H1 (cell line): ENCODE measurements at regions not wholly inside any gene's neighbourhood (a gene's known extent, or its start where the extent isn't known, plus 50 kb on each side); places are given as distances from the start of the nearest gene placed in this dataset.

Experiments used
- CTCF ChIA-PET: fragments of 300-600 bp; sonication (Branson Sonifier 250); formaldehyde crosslinking; loops from one replicate; lab custom pipeline; 2021; ENCODE audit not compliant: partially characterized antibody; lab: Charles Lee
- POLR2A ChIA-PET: fragments of 300-600 bp; sonication (Branson Sonifier 250); formaldehyde crosslinking; loops from one replicate; lab custom pipeline; 2021; ENCODE audit warnings: inconsistent platforms; ENCODE audit not compliant: partially characterized antibody; lab: Charles Lee
- DNase-seq, 2 experiments: peaks; one replicate each; pipeline versions ENCODE4 v3.0.0 to v3.0.0-alpha.2; 2010 to 2022; ENCODE audit warnings: low spot score in 2 of 2, low read depth in 1 of 2, mixed read lengths in 1 of 2
- FAIRE-seq: peaks from 2 replicates; lab custom pipeline; 2011; peaks lifted over from hg19 to GRCh38; lab: Jason Lieb, UNC
- H2AFZ ChIP-seq: 2 replicates; pipeline ENCODE4 v1.8.1; 2012; ENCODE audit warnings: low read length, inconsistent platforms
- H2AK5ac ChIP-seq: 2 replicates; pipeline ENCODE4 v1.6.1; 2013; ENCODE audit warnings: low read depth, low read length
- H2BK120ac ChIP-seq: replicated peaks from 2 replicates; pipeline ENCODE3; 2013; ENCODE audit warnings: low read depth, low read length, inconsistent platforms
- H2BK12ac ChIP-seq: 2 replicates; pipeline ENCODE4 v1.6.1; 2013; ENCODE audit warnings: low read depth, low read length
- H2BK15ac ChIP-seq: 2 replicates; pipeline ENCODE4 v1.6.1; 2013; ENCODE audit warnings: low read length
- H2BK20ac ChIP-seq: 2 replicates; pipeline ENCODE4 v1.6.1; 2013; ENCODE audit warnings: low read length
- H2BK5ac ChIP-seq: 2 replicates; pipeline ENCODE4 v1.6.1; 2013; ENCODE audit warnings: low read depth, low read length
- H3K14ac ChIP-seq: 2 replicates; pipeline ENCODE4 v1.6.1; 2013; ENCODE audit warnings: inconsistent platforms; ENCODE audit not compliant: insufficient read length
- H3K18ac ChIP-seq: 2 replicates; pipeline ENCODE4 v1.6.1; 2013; ENCODE audit warnings: low read length; ENCODE audit errors: extremely low read depth
- H3K23ac ChIP-seq: 2 replicates; pipeline ENCODE4 v1.6.1; 2013; ENCODE audit warnings: inconsistent platforms; ENCODE audit not compliant: insufficient read length
- H3K23me2 ChIP-seq: 2 replicates; pipeline ENCODE4 v1.6.1; 2013; ENCODE audit warnings: low read depth, low read length
- H3K27ac ChIP-seq: 2 replicates; pipeline ENCODE4 v1.6.1; 2011; ENCODE audit warnings: low read depth, low read length, inconsistent platforms
- H3K27me3 ChIP-seq, 4 experiments: replicated peaks in 1 of 4; 1 replicate in 1 of 4; 2 replicates in 3 of 4; pipeline versions ENCODE4 v1.6.1 to v1.8.1; 2011 to 2013; ENCODE audit warnings: low read length in 3 of 4, mild to moderate bottlenecking in 3 of 4, inconsistent platforms in 2 of 4, mixed read lengths in 2 of 4, moderate library complexity in 1 of 4; ENCODE audit not compliant: control insufficient read depth in 3 of 4, insufficient read depth in 3 of 4; ENCODE audit errors: extremely low read depth in 1 of 4
- H3K36me3 ChIP-seq, 4 experiments: 2 replicates each; pipeline versions ENCODE4 v1.6.1 to v1.8.1; 2011 to 2013; ENCODE audit warnings: mild to moderate bottlenecking in 4 of 4, low read length in 3 of 4, moderate library complexity in 2 of 4, control low read depth in 1 of 4, inconsistent platforms in 1 of 4; ENCODE audit not compliant: insufficient read depth in 4 of 4, control insufficient read depth in 2 of 4
- H3K4ac ChIP-seq: replicated peaks from 2 replicates; pipeline ENCODE3; 2013; ENCODE audit warnings: low read length, low read depth, mixed read lengths, inconsistent platforms; ENCODE audit not compliant: insufficient read length
- H3K4me1 ChIP-seq, 4 experiments: replicated peaks in 1 of 4; 1 replicate in 1 of 4; 2 replicates in 3 of 4; pipeline versions ENCODE4 v1.6.1 to v1.8.1; 2011 to 2013; ENCODE audit warnings: low read length in 3 of 4, inconsistent platforms in 2 of 4, mixed read lengths in 1 of 4; ENCODE audit not compliant: insufficient read depth in 4 of 4, control insufficient read depth in 3 of 4
- H3K4me2 ChIP-seq, 2 experiments: 2 replicates each; pipeline versions ENCODE4 v1.6.1 to v1.8.1; 2011 to 2013; ENCODE audit warnings: low read depth in 2 of 2, low read length in 2 of 2, control low read depth in 1 of 2, inconsistent platforms in 1 of 2, mild to moderate bottlenecking in 1 of 2; ENCODE audit not compliant: insufficient read depth in 1 of 2
- H3K4me3 ChIP-seq, 4 experiments: fragments of 200-600, 300-600 bp in 1 of 4; sonication (generic), shearing (Covaris generic), sonication (Bioruptor Twin) in 1 of 4; 2 replicates each; pipeline versions ENCODE4 v1.5.1 to v1.8.1; 2011 to 2016; ENCODE audit warnings: low read length in 4 of 4, low read depth in 3 of 4, control low read depth in 2 of 4, inconsistent platforms in 2 of 4, mild to moderate bottlenecking in 2 of 4, mixed read lengths in 1 of 4, moderate library complexity in 1 of 4; ENCODE audit not compliant: insufficient read depth in 2 of 4; ENCODE audit errors: extremely low read depth in 1 of 4
- H3K56ac ChIP-seq: replicated peaks from 2 replicates; pipeline ENCODE3; 2013; ENCODE audit warnings: low read depth, mild to moderate bottlenecking, mixed read lengths, low read length, inconsistent platforms; ENCODE audit not compliant: insufficient read length
- H3K79me1 ChIP-seq: 2 replicates; pipeline ENCODE4 v1.6.1; 2013; ENCODE audit warnings: low read depth, low read length, control low read depth
- H3K79me2 ChIP-seq, 2 experiments: 2 replicates each; pipeline versions ENCODE4 v1.6.1 to v1.8.1; 2012 to 2013; ENCODE audit warnings: low read length in 2 of 2, mild to moderate bottlenecking in 2 of 2, inconsistent platforms in 1 of 2; ENCODE audit not compliant: insufficient read depth in 2 of 2, control insufficient read depth in 1 of 2
- H3K9ac ChIP-seq, 4 experiments: replicated peaks in 1 of 4; 1 replicate in 1 of 4; 2 replicates in 3 of 4; pipeline versions ENCODE4 v1.6.1 to v1.8.1; 2011 to 2013; ENCODE audit warnings: low read depth in 3 of 4, low read length in 3 of 4, control low read depth in 2 of 4, mild to moderate bottlenecking in 2 of 4, moderate library complexity in 2 of 4, inconsistent platforms in 1 of 4; ENCODE audit errors: extremely low read depth in 1 of 4
- H3K9me3 ChIP-seq, 2 experiments: 2 replicates each; pipeline versions ENCODE4 v1.6.1 to v1.8.1; 2012 to 2013; ENCODE audit warnings: mild to moderate bottlenecking in 2 of 2, moderate library complexity in 2 of 2, control low read depth in 1 of 2, inconsistent platforms in 1 of 2, low read depth in 1 of 2, low read length in 1 of 2, mixed read lengths in 1 of 2; ENCODE audit not compliant: insufficient read depth in 2 of 2
- H4K20me1 ChIP-seq, 2 experiments: replicated peaks in 1 of 2; 2 replicates each; pipeline versions ENCODE3 to v1.8.1; 2011 to 2013; ENCODE audit warnings: inconsistent platforms in 2 of 2, low read length in 2 of 2, mild to moderate bottlenecking in 1 of 2; ENCODE audit not compliant: insufficient read depth in 2 of 2, control insufficient read depth in 1 of 2
- H4K5ac ChIP-seq: 2 replicates; pipeline ENCODE4 v1.6.1; 2013; ENCODE audit warnings: low read length, low read depth, mixed read lengths, inconsistent platforms; ENCODE audit not compliant: insufficient read length
- H4K8ac ChIP-seq: 2 replicates; pipeline ENCODE4 v1.8.0; 2013; ENCODE audit warnings: mild to moderate bottlenecking, moderate library complexity, low read length, inconsistent platforms; ENCODE audit not compliant: insufficient read depth; ENCODE audit errors: extremely low read depth
- H4K91ac ChIP-seq: replicated peaks from 2 replicates; pipeline ENCODE3; 2013; ENCODE audit warnings: low read length, mixed read lengths, inconsistent platforms; ENCODE audit not compliant: insufficient read length
- BRCA1 ChIP-seq: IDR thresholded peaks from 2 replicates; pipeline ENCODE4 v1.6.1; 2012; ENCODE audit warnings: low read depth, low read length, improper control_type of control experiment
- CEBPB ChIP-seq: IDR thresholded peaks from 2 replicates; pipeline ENCODE4 v1.6.1; 2012; ENCODE audit warnings: low read depth, low read length
- CTCF ChIP-seq, 3 experiments: IDR thresholded peaks; 1 replicate in 2 of 3; 2 replicates in 1 of 3; pipeline versions ENCODE4 v1.5.1 to v1.6.1; 2011; ENCODE audit warnings: low read length in 3 of 3, mild to moderate bottlenecking in 3 of 3, inconsistent platforms in 2 of 3, low read depth in 1 of 3, moderate library complexity in 1 of 3; ENCODE audit not compliant: insufficient read depth in 1 of 3; ENCODE audit errors: control extremely low read depth in 1 of 3
- EGR1 ChIP-seq: IDR thresholded peaks from 2 replicates; pipeline ENCODE4 v1.6.1; 2011; ENCODE audit warnings: low read depth, low read length, borderline replicate concordance
- EP300 ChIP-seq, 2 experiments: IDR thresholded peaks; 1 replicate in 1 of 2; 2 replicates in 1 of 2; pipeline ENCODE4 v1.6.1; 2011 to 2012; ENCODE audit warnings: low read depth in 2 of 2, low read length in 2 of 2, mild to moderate bottlenecking in 2 of 2, borderline replicate concordance in 1 of 2, inconsistent platforms in 1 of 2, moderate library complexity in 1 of 2
- GABPA ChIP-seq: IDR thresholded peaks from 2 replicates; pipeline ENCODE4 v1.6.1; 2011; ENCODE audit warnings: mild to moderate bottlenecking, low read length, moderate library complexity, borderline replicate concordance; ENCODE audit not compliant: insufficient read depth
- JUN ChIP-seq: IDR thresholded peaks from 2 replicates; pipeline ENCODE4 v1.6.1; 2011; ENCODE audit warnings: low read depth, mild to moderate bottlenecking, improper control_type of control experiment, low read length
- POLR2A ChIP-seq, 2 experiments: IDR thresholded peaks; 1 replicate in 1 of 2; 2 replicates in 1 of 2; pipeline ENCODE4 v1.6.1; 2011; ENCODE audit warnings: low read depth in 2 of 2, low read length in 2 of 2, mild to moderate bottlenecking in 2 of 2; ENCODE audit errors: control extremely low read depth in 1 of 2
- RBBP5 ChIP-seq: IDR thresholded peaks from 2 replicates; pipeline ENCODE4 v1.7.1; 2012; ENCODE audit warnings: low read depth, mild to moderate bottlenecking, inconsistent platforms, low read length, moderate library complexity, borderline replicate concordance
- RNF2 ChIP-seq: fragments of 200-900, 300-1000 bp; sonication (generic); IDR thresholded peaks from 2 replicates; pipeline ENCODE4 v1.7.1; 2016; ENCODE audit warnings: borderline replicate concordance, low read depth, mild to moderate bottlenecking, antibody characterized with exemption, low read length; ENCODE audit not compliant: poor library complexity, severe bottlenecking; ENCODE audit errors: missing control alignments
- SIRT6 ChIP-seq: IDR thresholded peaks from one replicate; pipeline ENCODE4 v1.7.1; 2012; ENCODE audit warnings: low read length, inconsistent platforms
- SP1 ChIP-seq: IDR thresholded peaks from 2 replicates; pipeline ENCODE4 v1.6.1; 2011; ENCODE audit warnings: low read depth, low read length
- TCF12 ChIP-seq: IDR thresholded peaks from 2 replicates; pipeline ENCODE4 v1.6.1; 2011; ENCODE audit warnings: low read depth, mild to moderate bottlenecking, low read length
- WGBS, 2 experiments: shearing (Covaris generic) in 1 of 2; methylation state at CpG; one replicate each; pipeline versions ENCODE4 v1.1.6 to v1.1.7; 2013 to 2015; ENCODE audit warnings: low lambda C conversion rate in 2 of 2, mixed read lengths in 2 of 2, inconsistent platforms in 1 of 2, low coverage in 1 of 2, missing lambda C conversion rate in 1 of 2; ENCODE audit not compliant: insufficient replicate concordance in 2 of 2, insufficient coverage in 1 of 2, insufficient read length in 1 of 2; ENCODE audit errors: extremely low coverage in 1 of 2, missing lambda C conversion rate in 1 of 2; 5-methylcytosine and 5-hydroxymethylcytosine counted together

- H2BK120ac ChIP-seq, result no peak overlapping the region
- H4K5ac ChIP-seq, result no peak overlapping the region
- no peak overlapping the region for H3K27ac ChIP-seq
- H2BK12ac ChIP-seq, result no peak overlapping the region
- H3K4me1 ChIP-seq, result no peaks in the 10 kb centered on the region; a peak in 2 of 7 replicates
- no peak overlapping the region for H4K8ac ChIP-seq
- no peak overlapping the region for H3K14ac ChIP-seq
- H3K79me2 ChIP-seq, result no peaks in the 10 kb centered on the region
- no peak overlapping the region for H3K9ac ChIP-seq
- H2AK5ac ChIP-seq, result no peak overlapping the region
- H3K36me3 ChIP-seq, result no peaks in the 10 kb centered on the region
- no peak overlapping the region for H2BK5ac ChIP-seq
- DNase-seq (no peak), FAIRE-seq (no peak)
- ChIA-PET POLR2A (no interaction called here), CTCF (interaction anchor here (0.6 kb wide), 1 partner anchor 133 kb away, joined by 3 read pairs; no protein-coding TSS in a partner anchor)
- H2BK20ac ChIP-seq, result no peak overlapping the region
- no peak overlapping the region for H2AFZ ChIP-seq
- no peak overlapping the region for H3K4ac ChIP-seq
- no peaks in the 10 kb centered on the region for H4K20me1 ChIP-seq
- H2BK15ac ChIP-seq, result no peak overlapping the region
- no peaks in the 10 kb centered on the region for H3K79me1 ChIP-seq
- H3K56ac ChIP-seq, result no peak overlapping the region
- no peaks in the 10 kb centered on the region for H3K27me3 ChIP-seq
- no peak overlapping the region for H3K4me3 ChIP-seq
- H3K18ac ChIP-seq, result no peak overlapping the region
- no peaks in the 10 kb centered on the region for H3K9me3 ChIP-seq
- H3K23ac ChIP-seq, result no peak overlapping the region
- 98% methylated on average over 2 of the region's 2 CpGs; no CpG with 5 or more reads in 1 of the 2 experiments for WGBS, 2 experiments
- no peak overlapping the region for H3K4me2 ChIP-seq
- no peak overlapping the region for H4K91ac ChIP-seq
- H3K23me2 ChIP-seq, result no peaks in the 10 kb centered on the region
- TF ChIP-seq BRCA1 (no peak), TCF12 (no peak), POLR2A (IDR thresholded peaks at IDR 0.05; ENCODE audit: control extremely low read depth in 1 of 2, low read depth in 2 of 2, low read length in 2 of 2) (no peak), EP300 (IDR thresholded peaks at IDR 0.05; ENCODE audit: borderline replicate concordance in 1 of 2, low read depth in 2 of 2, low read length in 2 of 2) (no peak), GABPA (no peak), CEBPB (no peak), EGR1 (no peak), SIRT6 (no peak), RNF2 (no peak), RBBP5 (no peak), JUN (no peak), CTCF (IDR thresholded peaks at IDR 0.05; ENCODE audit: control extremely low read depth in 1 of 3, insufficient read depth in 1 of 3, low read depth in 1 of 3, low read length in 3 of 3) (no peak), SP1 (no peak)
These were observed 369.9 kb upstream of the PTGER4 start for GRCh38 chr5:40309851-40310250.
